ENCODE measurements at regions not wholly inside any gene's neighbourhood (a gene's known extent, or its start where the extent isn't known, plus 50 kb on each side); places are given as distances from the start of the nearest gene placed in this dataset.

DNA sequence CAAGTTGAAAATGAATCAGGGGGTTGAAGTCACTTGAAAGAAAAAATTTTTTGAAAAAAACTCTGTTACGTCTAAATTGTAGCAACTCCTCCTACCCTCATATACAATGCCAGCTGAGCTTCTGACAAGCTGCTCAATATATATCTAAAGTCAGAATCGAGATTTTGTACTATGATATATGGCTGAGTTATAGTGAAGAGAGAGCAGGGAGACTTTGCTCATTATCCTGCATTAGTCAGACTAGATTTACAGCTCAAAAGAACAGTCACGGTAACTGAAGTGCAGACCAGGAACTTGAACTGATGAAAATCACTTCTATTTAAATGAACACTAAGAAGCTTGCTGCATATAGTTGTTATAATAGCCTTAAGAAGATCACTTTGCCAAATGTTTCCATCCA lies 153.1 kb downstream of the LACC1 start:
- no peak overlapping the region for H3K23ac ChIP-seq (ENCODE audit: insufficient read length, low read depth, low read length)
- Mint-ChIP-seq H3K9me3 (peaks cover 3 to 4% of the 10 kb centered on the region in 2 experiments; a peak in 2 of 5 replicates), H3K4me1 (peaks cover 19 to 21% of the 10 kb centered on the region in 2 experiments), H3K27ac (no peak overlapping the region), H3K27me3 (ENCODE audit: low read depth) (no peaks in the 10 kb centered on the region), H3K4me3 (no peak overlapping the region), H3K36me3 (ENCODE audit: insufficient read depth in 1 of 3, low read depth in 3 of 3) (no peaks in the 10 kb centered on the region; a peak in 1 of 7 replicates)
- no peak overlapping the region for H2BK15ac ChIP-seq (ENCODE audit: low read depth, low read length)
- H4K8ac ChIP-seq (replicated peaks; ENCODE audit: insufficient read length, low read depth, low read length) = no peak overlapping the region
- H3K79me2 ChIP-seq (ENCODE audit: insufficient read depth, low read length) = no peaks in the 10 kb centered on the region
- H3K27me3 ChIP-seq (ENCODE audit: insufficient read depth, low read length) = no peaks in the 10 kb centered on the region
- H3K23me2 ChIP-seq (ENCODE audit: insufficient read length, low read depth, low read length, poor library complexity, severe bottlenecking) = no peaks in the 10 kb centered on the region
- H3K79me1 ChIP-seq (ENCODE audit: insufficient read depth, low read depth, low read length, poor library complexity, severe bottlenecking) = no peaks in the 10 kb centered on the region
- H4K20me1 ChIP-seq (ENCODE audit: control insufficient read depth, insufficient read depth, insufficient read length) = no peaks in the 10 kb centered on the region
- H2BK120ac ChIP-seq (ENCODE audit: low read depth, low read length, poor library complexity, severe bottlenecking) = no peak overlapping the region
- no peaks in the 10 kb centered on the region for H3K9me3 ChIP-seq (ENCODE audit: control insufficient read depth, low read depth, low read length)
- H2AK5ac ChIP-seq (ENCODE audit: insufficient read length, low read length) = no peak overlapping the region
- DNase-seq = no peak
- H3K18ac ChIP-seq (ENCODE audit: insufficient read length, low read depth, low read length) = no peak overlapping the region
- H3T11ph ChIP-seq (ENCODE audit: low read length) = no peak overlapping the region
- no CpG with 5 or more reads among the region's 3 CpGs for WGBS (ENCODE audit: extremely low coverage, insufficient read length, low lambda C conversion rate)
- H3K27ac ChIP-seq (ENCODE audit: insufficient read length, low read depth, low read length) = no peak overlapping the region
- H3K4ac ChIP-seq (ENCODE audit: low read depth, low read length) = no peak overlapping the region
- H3K4me1 ChIP-seq (ENCODE audit: insufficient read depth, low read length) = 0 out of 2 replicates have a peak, but pooled peaks cover 3% of the 10 kb centered on the region
- no peak overlapping the region for H4K91ac ChIP-seq (ENCODE audit: insufficient read length, low read depth, low read length)
- no peak overlapping the region for H2AFZ ChIP-seq (ENCODE audit: low read length)
- no peak overlapping the region for H3K14ac ChIP-seq (ENCODE audit: insufficient read depth, low read length)
- H2BK12ac ChIP-seq (ENCODE audit: insufficient read length, low read depth, low read length) = no peak overlapping the region
- no peak overlapping the region for H2BK5ac ChIP-seq (ENCODE audit: insufficient read length, low read length)
- no peak overlapping the region for H3K56ac ChIP-seq (ENCODE audit: insufficient read length, low read depth, low read length)
- TF ChIP-seq, protein P1, sequence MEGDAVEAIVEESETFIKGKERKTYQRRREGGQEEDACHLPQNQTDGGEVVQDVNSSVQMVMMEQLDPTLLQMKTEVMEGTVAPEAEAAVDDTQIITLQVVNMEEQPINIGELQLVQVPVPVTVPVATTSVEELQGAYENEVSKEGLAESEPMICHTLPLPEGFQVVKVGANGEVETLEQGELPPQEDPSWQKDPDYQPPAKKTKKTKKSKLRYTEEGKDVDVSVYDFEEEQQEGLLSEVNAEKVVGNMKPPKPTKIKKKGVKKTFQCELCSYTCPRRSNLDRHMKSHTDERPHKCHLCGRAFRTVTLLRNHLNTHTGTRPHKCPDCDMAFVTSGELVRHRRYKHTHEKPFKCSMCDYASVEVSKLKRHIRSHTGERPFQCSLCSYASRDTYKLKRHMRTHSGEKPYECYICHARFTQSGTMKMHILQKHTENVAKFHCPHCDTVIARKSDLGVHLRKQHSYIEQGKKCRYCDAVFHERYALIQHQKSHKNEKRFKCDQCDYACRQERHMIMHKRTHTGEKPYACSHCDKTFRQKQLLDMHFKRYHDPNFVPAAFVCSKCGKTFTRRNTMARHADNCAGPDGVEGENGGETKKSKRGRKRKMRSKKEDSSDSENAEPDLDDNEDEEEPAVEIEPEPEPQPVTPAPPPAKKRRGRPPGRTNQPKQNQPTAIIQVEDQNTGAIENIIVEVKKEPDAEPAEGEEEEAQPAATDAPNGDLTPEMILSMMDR (conservative IDR thresholded peaks at IDR 0.05) = no peak
- no peak overlapping the region for H4K5ac ChIP-seq (ENCODE audit: insufficient read length, low read depth, low read length)
- no peak overlapping the region for H3K4me2 ChIP-seq (ENCODE audit: insufficient read depth, insufficient read length, low read length)
- H3K9ac ChIP-seq (ENCODE audit: extremely low read depth, insufficient read length, low read length) = no peak overlapping the region
- no peak overlapping the region for H2BK20ac ChIP-seq (ENCODE audit: low read depth, low read length, poor library complexity, severe bottlenecking)

Data from H9 (cell line).